H9 (cell line): ENCODE measurements at regions not wholly inside any gene's neighbourhood (a gene's known extent, or its start where the extent isn't known, plus 50 kb on each side); places are given as distances from the start of the nearest gene placed in this dataset.

Experiments
- DNase-seq: peaks from one replicate; pipeline ENCODE4 v3.0.0-alpha.2; 2017
- H2AFZ ChIP-seq: one replicate; pipeline ENCODE4 v1.6.1; 2013; ENCODE audit warnings: mild to moderate bottlenecking, low read length, control low read depth, moderate library complexity
- H2AK5ac ChIP-seq: 2 replicates; pipeline ENCODE4 v1.6.1; 2013; ENCODE audit warnings: low read length, control low read depth, mixed read lengths; ENCODE audit not compliant: insufficient read length
- H2BK120ac ChIP-seq: one replicate; pipeline ENCODE4 v1.6.1; 2013; ENCODE audit warnings: low read depth, mild to moderate bottlenecking, low read length, control low read depth, inconsistent platforms; ENCODE audit not compliant: poor library complexity, severe bottlenecking
- H2BK12ac ChIP-seq: 2 replicates; pipeline ENCODE4 v1.6.1; 2013; ENCODE audit warnings: low read length, control low read depth, mixed read lengths, low read depth; ENCODE audit not compliant: insufficient read length
- H2BK15ac ChIP-seq: 2 replicates; pipeline ENCODE4 v1.6.1; 2013; ENCODE audit warnings: low read depth, low read length, control low read depth
- H2BK20ac ChIP-seq: one replicate; pipeline ENCODE4 v1.6.1; 2013; ENCODE audit warnings: low read depth, mild to moderate bottlenecking, low read length, control low read depth, inconsistent platforms; ENCODE audit not compliant: poor library complexity, severe bottlenecking
- H2BK5ac ChIP-seq: 2 replicates; pipeline ENCODE4 v1.6.1; 2013; ENCODE audit warnings: low read length, control low read depth, mixed read lengths; ENCODE audit not compliant: insufficient read length
- H3K14ac ChIP-seq: 2 replicates; pipeline ENCODE4 v1.6.1; 2013; ENCODE audit warnings: low read length, control low read depth; ENCODE audit not compliant: insufficient read depth
- H3K18ac ChIP-seq: 2 replicates; pipeline ENCODE4 v1.6.1; 2013; ENCODE audit warnings: low read depth, mild to moderate bottlenecking, mixed read lengths, low read length, control low read depth; ENCODE audit not compliant: insufficient read length
- H3K23ac ChIP-seq: 2 replicates; pipeline ENCODE4 v1.6.1; 2013; ENCODE audit warnings: low read length, control low read depth, mixed read lengths, low read depth; ENCODE audit not compliant: insufficient read length
- H3K23me2 ChIP-seq: 2 replicates; pipeline ENCODE4 v1.6.1; 2013; ENCODE audit warnings: low read depth, mild to moderate bottlenecking, mixed read lengths, low read length, control low read depth; ENCODE audit not compliant: insufficient read length, poor library complexity, severe bottlenecking
- H3K27ac ChIP-seq: 2 replicates; pipeline ENCODE4 v1.5.1; 2013; ENCODE audit warnings: low read length, control low read depth, mixed read lengths, low read depth; ENCODE audit not compliant: insufficient read length
- H3K27me3 ChIP-seq: 2 replicates; pipeline ENCODE4 v1.6.1; 2013; ENCODE audit warnings: low read length, control low read depth, inconsistent platforms; ENCODE audit not compliant: insufficient read depth
- H3K4ac ChIP-seq: 2 replicates; pipeline ENCODE4 v1.6.1; 2013; ENCODE audit warnings: low read depth, mild to moderate bottlenecking, control low read depth, inconsistent platforms, low read length, moderate library complexity
- H3K4me1 ChIP-seq: 2 replicates; pipeline ENCODE4 v1.6.1; 2013; ENCODE audit warnings: low read length, control low read depth, inconsistent platforms; ENCODE audit not compliant: insufficient read depth
- H3K4me2 ChIP-seq: 2 replicates; pipeline ENCODE4 v1.6.1; 2013; ENCODE audit warnings: low read length, control low read depth, mixed read lengths; ENCODE audit not compliant: insufficient read length, insufficient read depth
- H3K56ac ChIP-seq: 2 replicates; pipeline ENCODE4 v1.6.1; 2013; ENCODE audit warnings: low read depth, mild to moderate bottlenecking, mixed read lengths, low read length, control low read depth; ENCODE audit not compliant: insufficient read length
- H3K79me1 ChIP-seq: 2 replicates; pipeline ENCODE4 v1.6.1; 2013; ENCODE audit warnings: low read depth, mild to moderate bottlenecking, moderate library complexity, low read length, control low read depth, inconsistent platforms; ENCODE audit not compliant: insufficient read depth, poor library complexity, severe bottlenecking
- H3K79me2 ChIP-seq: 2 replicates; pipeline ENCODE4 v1.6.1; 2013; ENCODE audit warnings: low read length, control low read depth, inconsistent platforms; ENCODE audit not compliant: insufficient read depth
- H3K9ac ChIP-seq: 2 replicates; pipeline ENCODE4 v1.6.1; 2013; ENCODE audit warnings: low read length, control low read depth, mixed read lengths; ENCODE audit not compliant: insufficient read length; ENCODE audit errors: extremely low read depth
- H3K9me3 ChIP-seq: one replicate; pipeline ENCODE4 v1.6.1; 2013; ENCODE audit warnings: low read depth, low read length, inconsistent platforms; ENCODE audit not compliant: control insufficient read depth
- H3T11ph ChIP-seq: one replicate; pipeline ENCODE4 v1.6.1; 2013; ENCODE audit warnings: mild to moderate bottlenecking, low read length, control low read depth, inconsistent platforms
- H4K20me1 ChIP-seq: one replicate; pipeline ENCODE4 v1.6.1; 2013; ENCODE audit not compliant: control insufficient read depth, insufficient read length, insufficient read depth
- H4K5ac ChIP-seq: 2 replicates; pipeline ENCODE4 v1.6.1; 2013; ENCODE audit warnings: low read depth, mild to moderate bottlenecking, mixed read lengths, low read length, control low read depth; ENCODE audit not compliant: insufficient read length
- H4K8ac ChIP-seq: replicated peaks from 2 replicates; pipeline ENCODE4 v1.6.1; 2013; ENCODE audit warnings: low read length, control low read depth, mixed read lengths, low read depth; ENCODE audit not compliant: insufficient read length
- H4K91ac ChIP-seq: 2 replicates; pipeline ENCODE4 v1.6.1; 2013; ENCODE audit warnings: low read depth, mild to moderate bottlenecking, moderate library complexity, mixed read lengths, low read length, control low read depth; ENCODE audit not compliant: insufficient read length
- H3K27ac Mint-ChIP-seq, 3 experiments: 2 replicates in 2 of 3; 3 replicates in 1 of 3; pipeline ENCODE4 v1.8.0; 2020 to 2021; ENCODE audit warnings: mixed read lengths in 3 of 3, mild to moderate bottlenecking in 1 of 3, moderate library complexity in 1 of 3
- H3K27me3 Mint-ChIP-seq: 2 replicates; pipeline ENCODE4 v1.8.0; 2021; ENCODE audit warnings: low read depth, mild to moderate bottlenecking, moderate library complexity, mixed read lengths
- H3K36me3 Mint-ChIP-seq, 3 experiments: 2 replicates in 2 of 3; 3 replicates in 1 of 3; pipeline ENCODE4 v1.8.0; 2020 to 2021; ENCODE audit warnings: low read depth in 3 of 3, mixed read lengths in 3 of 3; ENCODE audit not compliant: insufficient read depth in 1 of 3
- H3K4me1 Mint-ChIP-seq, 2 experiments: 2 replicates each; pipeline ENCODE4 v1.8.0; 2020; ENCODE audit warnings: mixed read lengths in 2 of 2
- H3K4me3 Mint-ChIP-seq, 2 experiments: 2 replicates in 1 of 2; 3 replicates in 1 of 2; pipeline ENCODE4 v1.8.0; 2020 to 2021; ENCODE audit warnings: mild to moderate bottlenecking in 2 of 2, mixed read lengths in 2 of 2, moderate library complexity in 1 of 2
- H3K9me3 Mint-ChIP-seq, 2 experiments: 2 replicates in 1 of 2; 3 replicates in 1 of 2; pipeline ENCODE4 v1.8.0; 2020; ENCODE audit warnings: mild to moderate bottlenecking in 2 of 2, mixed read lengths in 2 of 2, moderate library complexity in 1 of 2
- CTCF ChIP-seq: fragments of 200-600 bp; sonication (generic); conservative IDR thresholded peaks from 3 replicates; pipeline ENCODE4 v1.8.0; 2021; ENCODE audit warnings: antibody characterized with exemption, mild to moderate bottlenecking

GRCh38 chr6:51300510-51300909 is 481.8 kb downstream of the TFAP2B start:
- Histone ChIP-seq H2AK5ac (no peak overlapping the region), H2AFZ (no peak overlapping the region), H4K5ac (no peak overlapping the region), H2BK12ac (no peak overlapping the region), H3K27ac (no peak overlapping the region), H3K27me3 (no peaks in the 10 kb centered on the region), H3K9ac (no peak overlapping the region), H3K23me2 (no peaks in the 10 kb centered on the region), H3K4ac (no peak overlapping the region), H2BK5ac (no peak overlapping the region), H2BK15ac (no peak overlapping the region), H4K20me1 (no peaks in the 10 kb centered on the region), H3K79me1 (no peaks in the 10 kb centered on the region), H2BK120ac (no peak overlapping the region), H4K8ac (no peak overlapping the region), H3K79me2 (no peaks in the 10 kb centered on the region), H3K9me3 (no peaks in the 10 kb centered on the region), H3K4me1 (no peaks in the 10 kb centered on the region), H3K14ac (no peak overlapping the region), H4K91ac (no peak overlapping the region), H3K23ac (no peak overlapping the region), H2BK20ac (no peak overlapping the region), H3T11ph (no peak overlapping the region), H3K18ac (no peak overlapping the region), H3K56ac (no peak overlapping the region), H3K4me2 (no peak overlapping the region)
- Mint-ChIP-seq H3K9me3 (no peaks in the 10 kb centered on the region; a peak in 1 of 5 replicates), H3K27ac (no peak overlapping the region), H3K4me1 (peaks cover 0 to 3% of the 10 kb centered on the region in 2 experiments; a peak in 1 of 4 replicates), H3K36me3 (no peaks in the 10 kb centered on the region), H3K4me3 (no peak overlapping the region), H3K27me3 (no peaks in the 10 kb centered on the region)
- TF ChIP-seq CTCF, result no peak
- DNase-seq, result no peak
